Stomach (tissue), 8 donors: ENCODE measurements at regions not wholly inside any gene's neighbourhood (a gene's known extent, or its start where the extent isn't known, plus 50 kb on each side); places are given as distances from the start of the nearest gene placed in this dataset.

ENCODE experiments used
- DNase-seq, 2 donors: peaks; one replicate each; pipeline versions ENCODE4 v3.0.0 to v3.0.0-alpha.2; 2013 to 2019
- H3K27ac ChIP-seq, 5 donors: fragments of 200-600 bp in 4 of 5; sonication (generic) in 4 of 5; one replicate each; pipeline ENCODE4 v1.5.1; 2013 to 2019; ENCODE audit warnings: mild to moderate bottlenecking in 1 of 5, moderate library complexity in 1 of 5
- H3K27me3 ChIP-seq, 3 donors: fragments of 200-600 bp; sonication (generic); one replicate each; pipeline ENCODE4 v1.5.1; 2017 to 2019; ENCODE audit warnings: mixed run types in 1 of 3
- H3K36me3 ChIP-seq, 4 donors: fragments of 200-600 bp; sonication (generic); 1 replicate in 3 of 4; 2 replicates in 1 of 4; pipeline ENCODE4 v1.5.1; 2016 to 2019
- H3K4me1 ChIP-seq, 4 donors: fragments of 200-600 bp; sonication (generic); one replicate each; pipeline ENCODE4 v1.5.1; 2016 to 2019
- H3K4me3 ChIP-seq, 4 donors: fragments of 200-600 bp; sonication (generic) in 3 of 4; one replicate each; pipeline ENCODE4 v1.5.1; 2016 to 2019; ENCODE audit warnings: mild to moderate bottlenecking in 1 of 4
- H3K9me3 ChIP-seq, 4 donors: fragments of 200-600 bp; sonication (generic); one replicate each; pipeline ENCODE4 v1.5.1; 2016 to 2019
- CTCF ChIP-seq, 7 experiments: fragments of 450-650 bp in 4 of 7; fragments of 200-600 bp in 3 of 7; sonication (generic) in 3 of 7; IDR thresholded peaks; one replicate each; pipeline ENCODE4 v1.5.1; 2016 to 2019; ENCODE audit warnings: antibody characterized with exemption in 7 of 7, control low read depth in 2 of 7, mild to moderate bottlenecking in 1 of 7
- EP300 ChIP-seq: sonication (generic); formaldehyde crosslinking; IDR thresholded peaks from one replicate; pipeline ENCODE4 v1.6.1; 2017; ENCODE audit warnings: antibody characterized with exemption
- POLR2A ChIP-seq, 4 donors: fragments of 450-650 bp; IDR thresholded peaks; one replicate each; pipeline ENCODE4 v1.6.1; 2016; ENCODE audit warnings: antibody characterized with exemption in 4 of 4, control low read depth in 2 of 4, mild to moderate bottlenecking in 1 of 4, moderate library complexity in 1 of 4
- POLR2AphosphoS5 ChIP-seq, 3 donors: sonication (generic); formaldehyde crosslinking; IDR thresholded peaks; one replicate each; pipeline ENCODE4 v1.6.1; 2016; ENCODE audit warnings: antibody characterized with exemption in 3 of 3
- WGBS, 5 donors: extraction: QIAGEN DNeasy Blood & Tissue Kit in 3 of 5; methylation state at CpG; one replicate each; pipeline versions ENCODE4 v1.1.5 to v1.1.7; 2013 to 2018; 5-methylcytosine and 5-hydroxymethylcytosine counted together
- intact Hi-C: fragments of 100-400 bp; cut with DNase I; formaldehyde crosslinking; loops from one replicate; pipeline ENCODE4 v1.15.1; 2023; ENCODE audit warnings: low total_unique reads
- donor health status: healthy with polysubstance abuse.
- donor health status: Bipolar disorder and iron deficiency.
- donor health status: healthy.

GRCh38 chr12:60240891-60241290, 645.1 kb downstream of the SLC16A7 start:
- H3K27ac ChIP-seq, result no peak overlapping the region
- H3K36me3 ChIP-seq, result no peaks in the 10 kb centered on the region
- WGBS, 5 donors, result 87 to 97% (median 93%) methylated on average over 2 of the region's 2 CpGs
- TF ChIP-seq EP300, result no peak
- no peak for TF ChIP-seq POLR2AphosphoS5 (IDR thresholded peaks at IDR 0.05)
- no peak for TF ChIP-seq POLR2A (IDR thresholded peaks at IDR 0.05)
- TF ChIP-seq CTCF (IDR thresholded peaks at IDR 0.05), result no peak
- no peaks in the 10 kb centered on the region for H3K4me1 ChIP-seq
- H3K4me3 ChIP-seq, result no peak overlapping the region
- no peak for DNase-seq
- no peaks in the 10 kb centered on the region for H3K27me3 ChIP-seq
- intact Hi-C loops, result no loop called here
- no peaks in the 10 kb centered on the region for H3K9me3 ChIP-seq

GRCh38 chr12:60251091-60251490, 655.3 kb downstream of the SLC16A7 start:
- intact Hi-C loops, result no loop called here
- no peak overlapping the region for H3K27ac ChIP-seq
- TF ChIP-seq POLR2AphosphoS5 (IDR thresholded peaks at IDR 0.05) (no peak), EP300 (no peak), POLR2A (IDR thresholded peaks at IDR 0.05) (no peak), CTCF (IDR thresholded peaks at IDR 0.05) (no peak)
- WGBS, 5 donors, result 27 to 58% (median 32%) methylated on average over 3 of the region's 3 CpGs
- H3K9me3 ChIP-seq, result no peaks in the 10 kb centered on the region
- no peaks in the 10 kb centered on the region for H3K4me1 ChIP-seq
- DNase-seq, result no peak
- H3K4me3 ChIP-seq, result no peak overlapping the region
- no peaks in the 10 kb centered on the region for H3K36me3 ChIP-seq
- H3K27me3 ChIP-seq, result no peaks in the 10 kb centered on the region

GRCh38 chr12:60252359-60253096, 656.7 kb downstream of the SLC16A7 start:
- 71 to 82% (median 78%) methylated on average over 7 of the region's 7 CpGs for WGBS, 5 donors
- no peak overlapping the region for H3K4me3 ChIP-seq
- intact Hi-C loops, result no loop called here
- TF ChIP-seq POLR2AphosphoS5 (IDR thresholded peaks at IDR 0.05), result no peak
- TF ChIP-seq CTCF (IDR thresholded peaks at IDR 0.05), result no peak
- TF ChIP-seq EP300, result no peak
- no peak for TF ChIP-seq POLR2A (IDR thresholded peaks at IDR 0.05)
- DNase-seq, result no peak
- H3K27ac ChIP-seq, result no peak overlapping the region
- H3K4me1 ChIP-seq, result no peaks in the 10 kb centered on the region
- no peaks in the 10 kb centered on the region for H3K36me3 ChIP-seq
- H3K9me3 ChIP-seq, result no peaks in the 10 kb centered on the region
- H3K27me3 ChIP-seq, result no peaks in the 10 kb centered on the region

- Histone ChIP-seq H3K27me3 (no peaks in the 10 kb centered on the region), H3K36me3 (no peaks in the 10 kb centered on the region), H3K4me3 (no peak overlapping the region), H3K9me3 (no peaks in the 10 kb centered on the region), H3K27ac (no peak overlapping the region), H3K4me1 (no peaks in the 10 kb centered on the region)
- WGBS, 5 donors, result 90 to 98% (median 95%) methylated on average over 1 of the region's 1 CpG
- DNase-seq, result no peak
- TF ChIP-seq EP300 (no peak), POLR2AphosphoS5 (IDR thresholded peaks at IDR 0.05) (no peak), POLR2A (IDR thresholded peaks at IDR 0.05) (no peak), CTCF (IDR thresholded peaks at IDR 0.05) (no peak)
- intact Hi-C loops, result no loop called here
Measured at GRCh38 chr12:60255044-60255443, 659.2 kb downstream of the SLC16A7 start.
